ENCODE measurements at regions not wholly inside any gene's neighbourhood (a gene's known extent, or its start where the extent isn't known, plus 50 kb on each side); places are given as distances from the start of the nearest gene placed in this dataset.

DNA sequence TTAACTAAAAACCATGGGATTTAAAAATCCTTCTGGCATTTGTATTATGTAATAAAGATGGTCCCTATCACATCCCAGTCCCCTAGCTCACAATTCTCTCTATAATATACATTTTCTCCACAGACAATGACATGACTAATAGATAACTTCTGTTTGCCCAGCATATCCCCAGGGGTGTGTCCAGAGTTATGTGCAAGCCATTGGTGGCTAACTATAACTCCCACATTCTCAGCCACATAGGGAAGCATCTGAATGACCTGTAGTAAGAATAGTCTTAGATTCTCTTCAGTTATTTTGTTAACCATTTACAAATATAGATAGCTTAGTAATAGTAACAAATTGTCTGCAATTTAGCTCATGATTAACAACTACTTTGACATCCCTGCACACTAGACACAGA lies 52.2 kb upstream of the RBSN start:
- TF ChIP-seq, protein P1, sequence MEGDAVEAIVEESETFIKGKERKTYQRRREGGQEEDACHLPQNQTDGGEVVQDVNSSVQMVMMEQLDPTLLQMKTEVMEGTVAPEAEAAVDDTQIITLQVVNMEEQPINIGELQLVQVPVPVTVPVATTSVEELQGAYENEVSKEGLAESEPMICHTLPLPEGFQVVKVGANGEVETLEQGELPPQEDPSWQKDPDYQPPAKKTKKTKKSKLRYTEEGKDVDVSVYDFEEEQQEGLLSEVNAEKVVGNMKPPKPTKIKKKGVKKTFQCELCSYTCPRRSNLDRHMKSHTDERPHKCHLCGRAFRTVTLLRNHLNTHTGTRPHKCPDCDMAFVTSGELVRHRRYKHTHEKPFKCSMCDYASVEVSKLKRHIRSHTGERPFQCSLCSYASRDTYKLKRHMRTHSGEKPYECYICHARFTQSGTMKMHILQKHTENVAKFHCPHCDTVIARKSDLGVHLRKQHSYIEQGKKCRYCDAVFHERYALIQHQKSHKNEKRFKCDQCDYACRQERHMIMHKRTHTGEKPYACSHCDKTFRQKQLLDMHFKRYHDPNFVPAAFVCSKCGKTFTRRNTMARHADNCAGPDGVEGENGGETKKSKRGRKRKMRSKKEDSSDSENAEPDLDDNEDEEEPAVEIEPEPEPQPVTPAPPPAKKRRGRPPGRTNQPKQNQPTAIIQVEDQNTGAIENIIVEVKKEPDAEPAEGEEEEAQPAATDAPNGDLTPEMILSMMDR (conservative IDR thresholded peaks at IDR 0.05; ENCODE audit: low read length): no peak
- no peak for TF ChIP-seq EZH2phosphoT487 (IDR thresholded peaks at IDR 0.05; ENCODE audit: borderline replicate concordance, low read depth, low read length)
